ENCODE measurements at regions not wholly inside any gene's neighbourhood (a gene's known extent, or its start where the extent isn't known, plus 50 kb on each side); places are given as distances from the start of the nearest gene placed in this dataset.

DNA sequence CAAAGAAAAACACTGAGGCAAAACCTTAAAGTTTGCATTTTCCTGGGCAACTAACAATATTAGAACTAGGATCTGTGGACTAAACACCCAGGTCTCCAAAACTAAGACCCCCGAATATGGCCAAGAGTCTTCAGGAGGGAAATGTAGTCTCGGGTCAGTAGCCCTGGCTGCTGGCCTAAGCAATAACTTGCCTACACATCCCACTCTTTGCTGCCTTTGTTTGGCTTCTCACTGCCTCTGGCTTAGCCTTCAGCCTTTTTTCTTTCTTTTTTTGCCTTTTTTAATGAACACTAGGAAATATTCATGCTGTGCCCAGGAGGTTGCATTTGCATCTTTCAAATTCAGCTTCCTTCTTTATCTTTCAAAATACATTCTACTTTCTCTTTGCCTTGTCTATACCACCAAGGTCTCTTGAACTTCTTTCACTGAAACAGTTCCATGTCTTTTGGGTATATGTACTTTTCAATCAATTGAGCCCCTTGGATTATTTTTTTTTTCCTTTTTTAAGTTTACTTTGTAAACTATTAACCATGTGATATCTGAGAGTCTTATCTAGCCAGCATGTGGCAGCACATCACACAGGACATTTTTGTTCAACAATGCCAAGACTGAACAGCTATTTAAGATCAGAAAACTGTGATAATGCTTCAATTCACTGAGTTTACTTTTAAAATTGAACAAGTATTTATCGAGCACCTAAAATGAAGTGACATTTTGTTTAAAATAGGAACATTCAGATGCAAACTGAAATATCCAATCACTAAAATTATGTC is 165.0 kb upstream of the TRPC6 start:
- no peaks in the 10 kb centered on the region for H3K9me3 ChIP-seq
- no TSS peak for BruUV-seq (replicated peaks)
- H3K9me3 Mint-ChIP-seq (ENCODE audit: unreplicated experiment) = no peaks in the 10 kb centered on the region
- no peaks in the 10 kb centered on the region for H3K36me3 ChIP-seq (ENCODE audit: control insufficient read depth, insufficient read depth, low read length)
- H3K4me1 Mint-ChIP-seq (ENCODE audit: low read depth, unreplicated experiment) = peaks cover 14% of the 10 kb centered on the region
- TF ChIP-seq CTCF (IDR thresholded peaks at IDR 0.05; ENCODE audit: insufficient read depth in 1 of 2, low read depth in 1 of 2, low read length in 1 of 2, severe bottlenecking in 1 of 2, unreplicated experiment in 1 of 2) = no peak
- peaks cover 12% of the 10 kb centered on the region for H3K4me1 ChIP-seq
- H3K27me3 ChIP-seq (replicated peaks; ENCODE audit: control insufficient read depth, insufficient read depth, low read length) = no peaks in the 10 kb centered on the region
- DNase-seq = no peak
- H3K4me3 ChIP-seq (ENCODE audit: low read depth, low read length) = no peak overlapping the region
- ChIA-PET CTCF (no interaction called here), POLR2A (no interaction called here)
- no peaks in the 10 kb centered on the region for H3K36me3 Mint-ChIP-seq (ENCODE audit: insufficient read depth, unreplicated experiment)
- no peaks in the 10 kb centered on the region for H3K27me3 Mint-ChIP-seq (ENCODE audit: insufficient read depth, unreplicated experiment)
- H3K27ac Mint-ChIP-seq (ENCODE audit: unreplicated experiment) = no peak overlapping the region
- intact Hi-C loops (cut with micrococcal nuclease; ENCODE audit: unreplicated experiment) = no loop called here
- no peak overlapping the region for H3K4me3 Mint-ChIP-seq (ENCODE audit: unreplicated experiment)

GRCh38 chr11:101745756-101746155 is 161.9 kb upstream of the TRPC6 start:
- Histone ChIP-seq H3K4me1 (peaks cover 12% of the 10 kb centered on the region), H3K4me3 (ENCODE audit: low read depth, low read length) (no peak overlapping the region), H3K9me3 (no peaks in the 10 kb centered on the region), H3K36me3 (ENCODE audit: control insufficient read depth, insufficient read depth, low read length) (no peaks in the 10 kb centered on the region), H3K27me3 (replicated peaks; ENCODE audit: control insufficient read depth, insufficient read depth, low read length) (no peaks in the 10 kb centered on the region)
- POLR2A ChIA-PET = no interaction called here
- Mint-ChIP-seq H3K4me3 (ENCODE audit: unreplicated experiment) (no peak overlapping the region), H3K36me3 (ENCODE audit: insufficient read depth, unreplicated experiment) (no peaks in the 10 kb centered on the region), H3K9me3 (ENCODE audit: unreplicated experiment) (no peaks in the 10 kb centered on the region), H3K4me1 (ENCODE audit: low read depth, unreplicated experiment) (peaks cover 14% of the 10 kb centered on the region), H3K27ac (ENCODE audit: unreplicated experiment) (no peak overlapping the region), H3K27me3 (ENCODE audit: insufficient read depth, unreplicated experiment) (peaks cover 6% of the 10 kb centered on the region)
- intact Hi-C loops (cut with micrococcal nuclease; ENCODE audit: unreplicated experiment) = no loop called here
- no TSS peak for BruUV-seq (replicated peaks)
- TF ChIP-seq CTCF (IDR thresholded peaks at IDR 0.05; ENCODE audit: insufficient read depth in 1 of 2, low read depth in 1 of 2, low read length in 1 of 2, severe bottlenecking in 1 of 2, unreplicated experiment in 1 of 2) = no peak
- DNase-seq = no peak
- CTCF ChIA-PET = no interaction called here

DNA sequence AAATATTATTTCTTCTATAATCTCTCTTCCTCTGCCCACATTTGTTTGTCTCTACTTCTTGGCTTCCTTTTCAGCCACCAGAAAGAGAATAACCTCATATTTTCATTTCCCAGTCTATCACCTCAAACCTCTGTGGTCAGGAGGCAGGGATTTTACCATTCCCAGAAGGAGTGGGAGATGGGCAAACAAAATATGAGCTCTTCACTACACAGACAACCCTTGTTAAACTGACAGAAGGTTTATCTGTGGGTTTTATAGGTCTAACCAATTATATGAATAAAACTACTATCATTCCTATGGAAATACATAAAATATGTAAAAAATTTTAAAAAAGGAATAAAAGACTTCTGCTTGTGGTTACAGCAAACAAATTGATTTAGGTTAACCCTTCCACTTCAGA is 160.0 kb upstream of the TRPC6 start:
- DNase-seq = no peak
- Histone ChIP-seq H3K4me1 (peaks cover 4% of the 10 kb centered on the region), H3K36me3 (ENCODE audit: control insufficient read depth, insufficient read depth, low read length) (no peaks in the 10 kb centered on the region), H3K4me3 (ENCODE audit: low read depth, low read length) (no peak overlapping the region), H3K27me3 (replicated peaks; ENCODE audit: control insufficient read depth, insufficient read depth, low read length) (no peaks in the 10 kb centered on the region), H3K9me3 (no peaks in the 10 kb centered on the region)
- H3K9me3 Mint-ChIP-seq (ENCODE audit: unreplicated experiment) = no peaks in the 10 kb centered on the region
- TF ChIP-seq CTCF (IDR thresholded peaks at IDR 0.05; ENCODE audit: insufficient read depth in 1 of 2, low read depth in 1 of 2, low read length in 1 of 2, severe bottlenecking in 1 of 2, unreplicated experiment in 1 of 2) = no peak
- peaks cover 5% of the 10 kb centered on the region for H3K4me1 Mint-ChIP-seq (ENCODE audit: low read depth, unreplicated experiment)
- no TSS peak for BruUV-seq (replicated peaks)
- peaks cover 6% of the 10 kb centered on the region for H3K27me3 Mint-ChIP-seq (ENCODE audit: insufficient read depth, unreplicated experiment)
- CTCF ChIA-PET = no interaction called here
- POLR2A ChIA-PET = no interaction called here
- H3K4me3 Mint-ChIP-seq (ENCODE audit: unreplicated experiment) = no peak overlapping the region
- H3K27ac Mint-ChIP-seq (ENCODE audit: unreplicated experiment) = no peak overlapping the region
- H3K36me3 Mint-ChIP-seq (ENCODE audit: insufficient read depth, unreplicated experiment) = no peaks in the 10 kb centered on the region
- intact Hi-C loops (cut with micrococcal nuclease; ENCODE audit: unreplicated experiment) = no loop called here

All from Caco-2 (cell line).